Activated CD4-positive, alpha-beta T cell treated with anti-CD3 and anti-CD28 coated beads, Interleukin-2, Interleukin-4, amounts not matched to agents 100 ng/mL and 50 ng/mL, durations not matched to agents 16 hours and 8 hours (primary cell): ENCODE measurements at regions not wholly inside any gene's neighbourhood (a gene's known extent, or its start where the extent isn't known, plus 50 kb on each side); places are given as distances from the start of the nearest gene placed in this dataset.
"Not testable (repeated sequence)": the region's sequence is repeated elsewhere in the genome, so short reads cannot be mapped to it uniquely, and the experiment has no call there.

ENCODE experiments used
- DNase-seq: peaks from one replicate; pipeline ENCODE4 v3.0.0-alpha.2; 2020; ENCODE audit warnings: low spot score

- DNase-seq: no peak
Observed at GRCh38 chr6:119539066-119539746, 189.6 kb upstream of the MAN1A1 start.

- DNase-seq: no peak
Observed at GRCh38 chr6:119536666-119537065, 187.1 kb upstream of the MAN1A1 start.

GRCh38 chr6:119535332-119535731 lies 185.8 kb upstream of the MAN1A1 start:
- DNase-seq: no peak

- peak; percentile 65 for DNase-seq
Observed at GRCh38 chr6:119533603-119534279, 184.2 kb upstream of the MAN1A1 start.

GRCh38 chr6:119527231-119527578 lies 177.6 kb upstream of the MAN1A1 start:
- no peak for DNase-seq

GRCh38 chr6:119526561-119527230 lies 177.1 kb upstream of the MAN1A1 start:
- no peak for DNase-seq

- DNase-seq: no peak
Observed at GRCh38 chr6:119524410-119524809, 174.8 kb upstream of the MAN1A1 start.

- DNase-seq: no peak
Observed at GRCh38 chr6:119523556-119523955, 174.0 kb upstream of the MAN1A1 start.

GRCh38 chr6:119521251-119521650 lies 171.7 kb upstream of the MAN1A1 start:
- DNase-seq: no peak

- DNase-seq: no peak
Observed at GRCh38 chr6:119517428-119517827, 167.9 kb upstream of the MAN1A1 start.

- no peak for DNase-seq
Observed at GRCh38 chr6:119514345-119514744, 164.8 kb upstream of the MAN1A1 start.

GRCh38 chr6:119511024-119511423 lies 161.5 kb upstream of the MAN1A1 start:
- DNase-seq: no peak

- DNase-seq: no peak
Observed at GRCh38 chr6:119510246-119510645, 160.7 kb upstream of the MAN1A1 start.

GRCh38 chr6:119506631-119507174 lies 157.1 kb upstream of the MAN1A1 start:
- DNase-seq: no peak

GRCh38 chr6:119501798-119502483 lies 152.4 kb upstream of the MAN1A1 start:
- no peak for DNase-seq

GRCh38 chr6:119499797-119500196 lies 150.2 kb upstream of the MAN1A1 start:
- no peak for DNase-seq

- DNase-seq: no peak
Observed at GRCh38 chr6:119497988-119498727, 148.6 kb upstream of the MAN1A1 start.

GRCh38 chr6:119495230-119495683 lies 145.7 kb upstream of the MAN1A1 start:
- DNase-seq: no peak

- no peak for DNase-seq
Observed at GRCh38 chr6:119493980-119494379, 144.4 kb upstream of the MAN1A1 start.

- DNase-seq: not testable (repeated sequence)
Observed at GRCh38 chr6:119491112-119491511, 141.6 kb upstream of the MAN1A1 start.

- not testable (repeated sequence) for DNase-seq
Observed at GRCh38 chr6:119490050-119490449, 140.5 kb upstream of the MAN1A1 start.

GRCh38 chr6:119484598-119484997 lies 135.0 kb upstream of the MAN1A1 start:
- no peak for DNase-seq
